ENCODE measurements at regions not wholly inside any gene's neighbourhood (a gene's known extent, or its start where the extent isn't known, plus 50 kb on each side); places are given as distances from the start of the nearest gene placed in this dataset.

GRCh38 chr1:83670909-83671565 is 327.9 kb downstream of the TTLL7 start:
- no peak for DNase-seq

GRCh38 chr1:83641796-83642443 is 357.0 kb downstream of the TTLL7 start:
- no peak for DNase-seq

GRCh38 chr1:83641206-83641658 is 357.7 kb downstream of the TTLL7 start:
- DNase-seq = no peak

- no peak for DNase-seq
Observed at GRCh38 chr1:83639785-83640184, 359.1 kb downstream of the TTLL7 start.

- no peak for DNase-seq
Observed at GRCh38 chr1:83637586-83637985, 361.3 kb downstream of the TTLL7 start.

- DNase-seq = no peak
Observed at GRCh38 chr1:83637009-83637408, 361.9 kb downstream of the TTLL7 start.

- DNase-seq = no peak
Observed at GRCh38 chr1:83632906-83633305, 366.0 kb downstream of the TTLL7 start.

- no peak for DNase-seq
Observed at GRCh38 chr1:83631851-83632250, 367.1 kb downstream of the TTLL7 start.

- no peak for DNase-seq
Observed at GRCh38 chr1:83627045-83627444, 371.9 kb downstream of the TTLL7 start.

- no peak for DNase-seq
Observed at GRCh38 chr1:83626603-83627002, 372.3 kb downstream of the TTLL7 start.

GRCh38 chr1:83625646-83626045 is 373.3 kb downstream of the TTLL7 start:
- no peak for DNase-seq

GRCh38 chr1:83620016-83620415 is 378.9 kb downstream of the TTLL7 start:
- DNase-seq = no peak

GRCh38 chr1:83619170-83619896 is 379.6 kb downstream of the TTLL7 start:
- DNase-seq = no peak

GRCh38 chr1:83617883-83618282 is 381.0 kb downstream of the TTLL7 start:
- no peak for DNase-seq

- no peak for DNase-seq
Observed at GRCh38 chr1:83615370-83615769, 383.6 kb downstream of the TTLL7 start.

- no peak for DNase-seq
Observed at GRCh38 chr1:83606416-83606955, 392.4 kb downstream of the TTLL7 start.

GRCh38 chr1:83596331-83596730 is 402.6 kb downstream of the TTLL7 start:
- no peak for DNase-seq

GRCh38 chr1:83593073-83593472 is 405.9 kb downstream of the TTLL7 start:
- no peak for DNase-seq

GRCh38 chr1:83588140-83588539 is 410.8 kb downstream of the TTLL7 start:
- DNase-seq = no peak

- DNase-seq = peak; percentile 47
Observed at GRCh38 chr1:83583351-83584014, 415.4 kb downstream of the TTLL7 start.

GRCh38 chr1:83581747-83582146 is 417.2 kb downstream of the TTLL7 start:
- no peak for DNase-seq

- DNase-seq = no peak
Observed at GRCh38 chr1:83574791-83575190, 424.1 kb downstream of the TTLL7 start.

- no peak for DNase-seq
Observed at GRCh38 chr1:83573776-83574175, 425.2 kb downstream of the TTLL7 start.

Data from NCI-H2081 treated with DMSO at 0.1 percent for 48 hours (cell line).